Stimulated activated CD4-positive, alpha-beta T cell treated with anti-CD3 and anti-CD28 coated beads, Interleukin-15, amount 100 ng/mL, for 48 hours (primary cell): ENCODE measurements at regions not wholly inside any gene's neighbourhood (a gene's known extent, or its start where the extent isn't known, plus 50 kb on each side); places are given as distances from the start of the nearest gene placed in this dataset.

Experiments
- DNase-seq, 2 donors: peaks; one replicate each; pipeline ENCODE4 v3.0.0-alpha.2; 2020; ENCODE audit warnings: low read depth in 2 of 2

DNA sequence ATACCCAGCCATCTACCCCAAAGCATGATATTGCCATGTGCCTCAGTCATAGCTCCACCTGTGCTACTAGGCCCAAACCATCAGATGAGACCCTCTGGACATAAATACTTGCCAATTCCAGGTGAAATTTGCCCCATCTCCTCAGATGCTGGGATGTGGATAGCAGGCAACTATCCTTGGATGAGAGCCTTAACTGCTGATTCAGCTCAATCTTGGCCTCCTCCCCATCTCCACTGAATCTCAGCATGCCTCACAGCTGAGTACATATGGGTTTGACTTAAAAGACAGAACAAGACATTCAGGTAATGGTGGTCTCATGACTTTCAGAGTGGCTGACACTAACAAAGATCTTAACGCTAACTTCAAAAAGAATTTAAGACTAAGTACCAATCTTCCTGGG is 50.8 kb upstream of the KLHL13 start:
- DNase-seq: no peak

DNA sequence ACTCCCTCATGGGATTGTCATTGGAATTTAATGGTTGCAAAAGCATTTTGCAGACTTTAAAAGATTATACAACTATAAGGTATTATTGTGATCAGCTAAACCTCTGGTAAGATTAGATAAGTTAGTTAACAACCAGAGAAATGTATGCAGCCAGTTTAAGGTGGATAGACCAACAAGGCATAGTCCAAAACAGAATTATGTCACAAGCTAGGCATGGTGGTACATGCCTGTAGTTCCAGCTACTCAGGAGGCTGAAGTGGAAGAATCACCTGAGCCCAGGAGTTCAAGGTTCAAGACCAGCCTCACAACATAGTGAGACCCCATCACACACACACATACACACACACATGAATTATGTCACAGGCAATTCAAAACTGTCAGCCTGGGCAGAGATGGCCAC is 54.7 kb upstream of the KLHL13 start:
- DNase-seq: no peak

- DNase-seq: no peak
Measured at GRCh38 chrX:118174516-118175098, 58.0 kb upstream of the KLHL13 start.

DNA sequence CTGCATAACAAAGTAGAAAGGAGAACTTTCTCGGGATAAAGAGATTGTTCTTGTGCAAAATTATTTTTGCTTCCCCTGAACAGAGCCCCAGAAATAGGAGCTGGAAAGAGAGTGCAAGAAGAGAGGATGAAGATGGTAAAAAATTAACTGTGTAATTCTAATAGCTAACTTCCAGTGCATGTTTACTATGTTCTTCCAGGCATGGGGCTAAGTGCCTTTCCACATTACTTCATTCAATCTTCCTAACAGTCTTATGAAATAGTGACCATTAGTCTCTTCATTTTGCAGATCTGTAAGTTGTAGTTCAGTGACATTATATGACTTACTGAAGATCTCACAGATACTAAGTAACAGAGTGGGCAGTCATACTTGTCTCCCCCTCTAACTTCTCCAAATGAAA is 61.1 kb upstream of the KLHL13 start:
- no peak for DNase-seq

DNA sequence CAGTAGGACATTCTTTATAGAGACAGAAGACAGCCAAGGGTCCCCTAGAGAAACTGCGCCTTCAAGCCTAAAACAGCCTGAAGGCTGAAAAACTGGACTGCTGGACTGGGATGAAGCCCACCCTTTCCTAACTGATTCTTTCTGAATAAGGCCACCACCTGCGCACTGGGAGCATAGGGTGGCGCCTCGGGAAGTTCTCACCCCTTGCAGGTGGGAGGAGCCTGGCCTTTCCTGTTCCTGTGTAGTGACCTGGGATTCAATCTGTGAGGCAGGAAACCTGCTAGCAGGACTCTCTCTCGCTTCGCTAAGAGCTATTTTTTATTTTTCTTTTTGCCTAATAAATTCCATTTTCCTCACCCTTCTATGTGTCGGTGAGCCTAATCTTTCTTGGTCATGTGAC is 61.8 kb upstream of the KLHL13 start:
- no peak for DNase-seq

- DNase-seq: no peak
Measured at GRCh38 chrX:118179161-118179560, 62.6 kb upstream of the KLHL13 start.

DNA sequence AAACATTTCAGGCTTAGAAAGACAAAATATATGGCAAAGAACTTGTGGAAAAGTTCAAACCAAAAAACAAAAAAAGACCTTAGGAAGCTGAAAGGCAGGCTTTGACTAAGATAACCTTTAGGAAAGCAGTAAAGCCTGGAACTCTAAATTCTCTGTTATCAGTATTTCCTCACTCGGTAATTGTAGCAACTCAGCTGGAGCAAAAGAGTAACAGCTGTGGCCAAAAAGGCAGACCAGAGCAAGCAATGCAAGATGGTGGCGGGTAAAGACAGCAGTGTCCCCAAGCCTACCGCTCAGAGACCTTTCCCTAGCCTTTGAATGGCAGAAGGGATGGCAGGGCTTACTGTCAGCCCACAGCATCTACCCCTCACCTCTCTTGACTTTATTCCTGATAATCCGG is 63.1 kb upstream of the KLHL13 start:
- DNase-seq: no peak

DNA sequence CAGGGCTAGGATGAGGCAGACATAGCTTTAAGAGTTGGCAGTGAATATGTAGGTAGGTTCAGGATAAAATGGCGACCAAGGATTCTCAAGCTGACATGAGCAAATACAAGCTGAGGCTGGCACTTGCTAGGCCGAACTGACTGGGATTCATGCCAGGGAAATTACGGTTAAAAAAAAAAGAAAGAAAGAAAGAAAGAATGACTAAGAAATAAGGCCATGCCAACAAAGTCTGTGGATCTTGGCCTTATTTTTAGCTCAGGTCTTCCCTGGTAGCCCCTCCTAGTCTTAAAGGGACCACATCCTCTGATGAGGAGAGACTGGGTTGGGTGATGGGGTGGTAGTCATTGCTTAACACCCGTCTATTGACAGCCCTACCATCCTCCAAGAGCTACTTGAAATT is 64.4 kb upstream of the KLHL13 start:
- DNase-seq: no peak

DNA sequence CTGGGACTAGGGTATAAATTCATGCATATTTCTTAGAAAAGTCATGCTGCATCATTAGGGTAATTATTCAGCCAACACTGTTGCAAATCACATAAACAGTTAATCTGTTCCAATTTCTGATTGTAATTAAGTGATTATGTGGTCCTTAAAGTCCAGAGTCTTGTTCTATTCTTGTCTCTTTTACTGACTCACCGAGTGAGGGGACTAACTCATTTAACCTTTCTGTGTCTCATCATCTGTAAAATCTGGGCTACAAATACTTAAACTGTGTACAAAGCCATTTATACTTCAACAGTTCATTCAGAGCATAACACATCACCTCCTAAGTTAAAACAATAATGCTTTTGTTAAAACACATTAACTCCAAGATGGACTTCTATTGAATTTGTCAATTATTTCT is 65.4 kb upstream of the KLHL13 start:
- no peak for DNase-seq

- no peak for DNase-seq
Measured at GRCh38 chrX:118182681-118183080, 66.1 kb upstream of the KLHL13 start.

DNA sequence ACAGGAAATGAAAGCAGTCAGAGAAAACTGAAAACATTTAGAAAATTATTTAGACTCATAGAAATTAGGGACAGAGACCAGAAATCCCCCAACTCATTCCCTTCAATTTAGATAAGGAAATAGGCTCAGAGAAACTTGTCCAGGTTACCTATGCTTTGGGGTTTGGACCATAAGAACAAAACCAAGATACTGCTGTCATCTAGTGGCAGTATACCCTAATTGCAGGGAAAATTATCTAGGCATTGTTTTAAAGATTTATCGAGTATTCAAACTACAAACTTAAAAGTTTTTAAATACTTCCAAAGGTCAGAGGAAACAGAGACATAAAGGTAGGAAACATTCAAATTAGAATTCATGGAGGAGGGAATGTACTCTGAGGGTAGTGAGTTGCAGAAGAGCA is 67.0 kb upstream of the KLHL13 start:
- DNase-seq: no peak

GRCh38 chrX:118187100-118187499 is 70.5 kb upstream of the KLHL13 start:
- DNase-seq: no peak

GRCh38 chrX:118189000-118189399 is 72.4 kb upstream of the KLHL13 start:
- DNase-seq: no peak

DNA sequence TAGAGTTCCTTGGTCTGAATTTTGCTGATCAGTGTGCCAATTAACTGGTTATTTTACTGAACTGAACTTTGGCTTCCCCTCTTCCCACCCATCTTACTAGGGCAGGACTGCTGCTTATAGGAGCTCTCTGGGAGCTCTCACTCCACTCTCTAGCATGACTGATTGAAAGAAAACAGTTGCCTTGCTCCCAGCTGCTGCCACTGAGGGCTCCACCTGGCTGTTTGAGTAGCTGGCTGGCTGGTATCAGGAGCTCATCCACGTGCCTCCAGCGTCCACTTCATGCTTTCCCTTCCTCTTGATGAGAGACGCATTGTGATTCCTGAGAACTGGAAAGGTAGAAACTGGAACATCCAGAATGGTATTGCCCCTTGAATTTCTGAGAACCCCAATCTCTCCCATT is 73.0 kb upstream of the KLHL13 start:
- DNase-seq: no peak

DNA sequence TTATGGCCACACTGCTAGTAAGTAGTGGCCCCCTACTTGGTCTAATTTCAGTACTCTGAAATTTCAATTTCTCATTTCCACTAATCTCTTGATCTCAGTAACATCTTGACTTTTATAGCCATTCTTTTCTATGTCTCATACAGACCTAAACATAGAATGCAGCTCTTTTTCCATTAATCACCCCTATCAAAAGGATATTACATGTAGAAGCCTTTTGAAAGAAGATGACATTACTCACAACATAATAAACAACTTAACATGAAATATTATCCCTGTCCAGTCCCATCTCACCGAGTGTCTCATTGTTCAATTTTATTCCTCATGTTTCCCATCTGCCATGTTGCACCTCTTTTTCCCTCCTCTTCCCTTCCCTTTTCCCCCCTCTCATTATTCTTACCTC is 81.1 kb upstream of the KLHL13 start:
- DNase-seq: no peak

GRCh38 chrX:118198577-118198976 is 82.0 kb upstream of the KLHL13 start:
- DNase-seq: no peak

- DNase-seq: no peak
Measured at GRCh38 chrX:118199997-118200396, 83.4 kb upstream of the KLHL13 start.

GRCh38 chrX:118205421-118206395 is 89.1 kb upstream of the KLHL13 start:
- no peak for DNase-seq

GRCh38 chrX:118207831-118208453 is 91.3 kb upstream of the KLHL13 start:
- no peak for DNase-seq

DNA sequence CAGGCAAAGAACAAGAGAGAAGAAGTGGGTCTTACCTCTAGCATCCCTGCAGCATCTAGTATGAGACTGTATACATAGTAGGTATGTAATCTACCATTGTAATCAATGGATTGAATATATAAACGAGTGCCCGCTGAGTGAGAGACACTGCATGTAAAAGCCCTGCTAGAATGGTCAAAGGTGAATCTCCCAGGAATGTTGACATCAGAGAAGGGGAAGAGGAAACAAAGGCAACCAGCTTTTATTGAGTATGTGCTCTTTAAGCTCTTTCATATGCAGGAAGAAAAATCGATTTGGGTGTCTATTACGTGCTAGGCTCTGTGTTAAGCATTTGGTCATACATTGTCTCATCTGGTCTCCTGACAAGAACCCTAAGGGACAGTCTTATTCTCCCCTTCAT is 91.9 kb upstream of the KLHL13 start:
- no peak for DNase-seq

DNA sequence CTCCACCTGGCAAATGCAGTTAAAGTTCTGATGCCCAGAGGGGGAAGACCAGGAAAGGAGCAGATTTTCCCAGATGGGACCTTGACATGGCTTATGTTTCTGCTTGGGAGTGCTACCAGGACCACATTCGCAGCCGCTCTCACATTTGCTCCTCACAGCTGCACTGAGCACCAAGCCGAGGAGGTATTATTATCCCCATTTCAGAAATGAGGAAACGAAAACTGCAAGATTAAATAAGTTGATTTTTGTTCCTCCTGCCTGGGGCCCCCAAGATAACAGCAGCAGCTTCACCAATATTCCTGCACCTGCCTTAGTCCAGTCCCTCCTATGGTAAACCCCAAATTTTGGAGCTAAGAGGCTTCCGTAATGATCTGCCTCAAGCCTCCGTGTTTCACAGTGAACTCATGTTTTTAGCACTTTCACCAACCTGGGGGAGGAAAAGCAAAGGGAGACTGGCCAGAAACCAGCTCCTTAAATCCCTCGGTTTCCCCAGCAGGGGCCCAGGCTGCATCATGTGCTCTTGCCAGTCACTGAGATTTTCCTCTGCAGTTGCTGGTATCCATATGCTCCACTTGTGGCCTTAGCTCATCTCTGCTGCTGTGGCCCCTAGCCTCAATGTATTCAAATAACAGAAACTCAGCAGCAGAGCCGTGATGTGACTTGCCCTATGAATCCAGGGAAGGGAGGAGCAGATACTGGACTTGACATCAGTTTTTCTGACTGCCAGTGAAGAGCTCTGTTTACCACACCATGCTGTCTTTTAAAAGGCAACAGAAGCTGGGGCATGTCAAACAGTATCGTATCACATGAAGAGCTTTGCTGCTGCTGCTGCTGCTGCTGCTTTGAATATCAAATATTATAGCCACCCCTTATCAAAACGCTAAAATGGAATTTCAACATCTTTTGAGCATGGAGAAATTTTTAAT is 95.5 kb upstream of the KLHL13 start:
- DNase-seq: no peak

GRCh38 chrX:118212817-118213183 is 96.2 kb upstream of the KLHL13 start:
- no peak for DNase-seq
